Loucy (cell line): ENCODE measurements at regions not wholly inside any gene's neighbourhood (a gene's known extent, or its start where the extent isn't known, plus 50 kb on each side); places are given as distances from the start of the nearest gene placed in this dataset.

Experiments
- EZH2phosphoT487 ChIP-seq: fragments of 200-600 bp; IDR thresholded peaks from 2 replicates; pipeline ENCODE4 v1.6.1; 2018; ENCODE audit warnings: antibody characterized with exemption, mild to moderate bottlenecking, moderate library complexity, borderline replicate concordance
- TF ChIP-seq, protein P1 (sequence below): fragments of 200-600 bp; sonication (generic); conservative IDR thresholded peaks from 2 replicates; pipeline ENCODE4 v1.5.1; 2014; ENCODE audit warnings: mild to moderate bottlenecking, antibody characterized with exemption, low read length

DNA sequence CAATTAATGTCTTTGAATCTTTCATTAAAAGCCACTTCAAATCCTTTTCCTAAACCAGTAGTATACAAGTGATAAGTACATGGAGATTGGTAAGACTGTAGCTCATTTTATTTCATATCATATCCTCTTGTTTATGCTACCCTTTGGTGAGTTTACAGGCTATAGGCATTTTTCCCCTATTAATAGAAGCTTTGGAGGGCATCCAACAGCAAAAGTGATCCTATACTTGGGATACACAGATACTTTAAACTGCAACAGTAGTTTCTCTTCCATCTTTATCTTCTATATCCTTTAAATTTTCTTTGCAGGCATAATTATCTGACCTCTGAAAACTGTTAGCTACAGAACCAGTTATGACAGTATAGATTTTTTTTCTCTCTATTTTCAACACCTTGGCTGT is 114.5 kb upstream of the SPON1 start:
- TF ChIP-seq, protein P1, sequence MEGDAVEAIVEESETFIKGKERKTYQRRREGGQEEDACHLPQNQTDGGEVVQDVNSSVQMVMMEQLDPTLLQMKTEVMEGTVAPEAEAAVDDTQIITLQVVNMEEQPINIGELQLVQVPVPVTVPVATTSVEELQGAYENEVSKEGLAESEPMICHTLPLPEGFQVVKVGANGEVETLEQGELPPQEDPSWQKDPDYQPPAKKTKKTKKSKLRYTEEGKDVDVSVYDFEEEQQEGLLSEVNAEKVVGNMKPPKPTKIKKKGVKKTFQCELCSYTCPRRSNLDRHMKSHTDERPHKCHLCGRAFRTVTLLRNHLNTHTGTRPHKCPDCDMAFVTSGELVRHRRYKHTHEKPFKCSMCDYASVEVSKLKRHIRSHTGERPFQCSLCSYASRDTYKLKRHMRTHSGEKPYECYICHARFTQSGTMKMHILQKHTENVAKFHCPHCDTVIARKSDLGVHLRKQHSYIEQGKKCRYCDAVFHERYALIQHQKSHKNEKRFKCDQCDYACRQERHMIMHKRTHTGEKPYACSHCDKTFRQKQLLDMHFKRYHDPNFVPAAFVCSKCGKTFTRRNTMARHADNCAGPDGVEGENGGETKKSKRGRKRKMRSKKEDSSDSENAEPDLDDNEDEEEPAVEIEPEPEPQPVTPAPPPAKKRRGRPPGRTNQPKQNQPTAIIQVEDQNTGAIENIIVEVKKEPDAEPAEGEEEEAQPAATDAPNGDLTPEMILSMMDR: no peak
- TF ChIP-seq EZH2phosphoT487: no peak
